ACC112 (cell line): ENCODE measurements at regions not wholly inside any gene's neighbourhood (a gene's known extent, or its start where the extent isn't known, plus 50 kb on each side); places are given as distances from the start of the nearest gene placed in this dataset.

Experiments
- H2AFZ ChIP-seq: fragments of 200-600 bp; sonication (generic); one replicate; pipeline ENCODE4 v1.6.0; 2017; ENCODE audit warnings: antibody characterized with exemption, low read length; ENCODE audit not compliant: unreplicated experiment
- H3K27ac ChIP-seq: fragments of 200-600 bp; sonication (generic); 2 replicates; pipeline ENCODE4 v1.5.1; 2014; ENCODE audit warnings: low read depth, mild to moderate bottlenecking, antibody characterized with exemption, low read length, moderate library complexity
- H3K27me3 ChIP-seq: fragments of 200-600 bp; sonication (generic); 2 replicates; pipeline ENCODE4 v1.6.1; 2014; ENCODE audit warnings: mild to moderate bottlenecking, antibody characterized with exemption, low read length, moderate library complexity, mixed read lengths; ENCODE audit not compliant: insufficient read depth
- H3K36me3 ChIP-seq: fragments of 200-600 bp; sonication (generic); 2 replicates; pipeline ENCODE4 v1.6.1; 2016; ENCODE audit warnings: mild to moderate bottlenecking, antibody characterized with exemption, low read length, moderate library complexity, mixed read lengths; ENCODE audit not compliant: insufficient read depth
- H3K4me1 ChIP-seq: fragments of 200-600 bp; sonication (generic); one replicate; pipeline ENCODE4 v1.6.1; 2016; ENCODE audit warnings: low read length, mixed read lengths; ENCODE audit not compliant: insufficient read depth, unreplicated experiment, control insufficient read depth
- H3K4me3 ChIP-seq: fragments of 200-600 bp; sonication (generic); 2 replicates; pipeline ENCODE4 v1.5.1; 2014; ENCODE audit warnings: mild to moderate bottlenecking, low read depth, low read length
- H3K79me2 ChIP-seq: fragments of 200-600 bp; sonication (generic); one replicate; pipeline ENCODE4 v1.6.0; 2016; ENCODE audit warnings: low read length; ENCODE audit not compliant: control insufficient read depth, unreplicated experiment, insufficient read depth

GRCh38 chr5:71971862-71972261 lies 135.4 kb upstream of the MAP1B start:
- peaks cover 13% of the 10 kb centered on the region for H3K4me1 ChIP-seq
- H3K27me3 ChIP-seq: no peaks in the 10 kb centered on the region
- no peaks in the 10 kb centered on the region for H3K79me2 ChIP-seq
- no peak overlapping the region for H2AFZ ChIP-seq
- H3K36me3 ChIP-seq: no peaks in the 10 kb centered on the region
- H3K4me3 ChIP-seq: no peak overlapping the region
- no peak overlapping the region for H3K27ac ChIP-seq

DNA sequence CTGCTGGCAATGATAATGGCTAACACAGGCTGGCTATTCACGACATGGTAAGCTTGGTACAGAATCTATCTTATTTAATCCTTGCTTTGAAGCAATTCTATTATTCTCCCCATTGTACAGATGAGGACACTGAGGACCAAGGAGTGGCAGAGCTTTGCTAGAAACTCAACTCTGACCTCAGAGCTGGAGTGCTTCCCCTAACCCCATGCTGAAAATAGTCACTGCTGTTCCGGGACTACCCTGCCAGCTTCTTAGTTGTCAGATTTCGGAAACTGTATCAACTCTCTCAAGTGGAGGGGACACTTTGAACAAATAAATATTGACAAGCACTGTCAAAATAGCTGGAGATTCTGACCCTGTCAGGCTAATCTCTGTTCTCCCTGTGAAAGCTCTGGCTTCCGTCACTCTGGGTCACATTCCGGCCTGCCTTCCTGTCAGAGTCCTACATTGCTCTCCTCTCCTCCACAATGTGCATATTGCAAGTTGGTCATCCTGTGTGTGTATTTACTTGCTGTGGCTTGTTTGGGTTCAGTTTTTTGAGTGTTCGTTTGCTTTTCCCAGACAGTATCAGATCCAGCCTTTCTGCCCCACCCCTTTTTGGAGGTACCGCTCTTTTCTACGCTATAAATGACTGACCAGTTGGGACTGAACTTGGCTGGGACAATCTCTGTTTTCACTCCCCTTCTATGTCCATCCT lies 134.3 kb upstream of the MAP1B start:
- no peaks in the 10 kb centered on the region for H3K36me3 ChIP-seq
- no peak overlapping the region for H3K27ac ChIP-seq
- peaks cover 13% of the 10 kb centered on the region for H3K4me1 ChIP-seq
- H3K27me3 ChIP-seq: no peaks in the 10 kb centered on the region
- no peak overlapping the region for H3K4me3 ChIP-seq
- H3K79me2 ChIP-seq: no peaks in the 10 kb centered on the region
- no peak overlapping the region for H2AFZ ChIP-seq

DNA sequence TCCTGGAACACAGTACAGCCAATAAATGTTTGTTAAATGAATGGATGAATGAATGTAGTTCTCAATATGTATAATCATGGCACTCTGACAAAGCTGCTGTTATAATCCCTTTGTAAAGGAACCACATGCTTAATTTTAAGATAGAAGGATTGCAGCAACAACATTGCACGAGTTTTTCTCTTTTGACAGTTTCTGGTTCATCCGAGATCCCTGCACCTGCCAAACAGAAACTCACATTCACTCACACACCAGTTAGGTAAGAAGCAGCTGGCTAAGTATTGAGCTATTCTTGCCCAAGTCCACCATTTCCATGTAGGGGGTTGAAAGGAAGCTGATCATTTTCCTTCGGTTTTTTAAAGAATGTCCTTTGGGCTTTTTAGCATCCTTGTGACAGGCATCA lies 133.7 kb upstream of the MAP1B start:
- Histone ChIP-seq H3K79me2 (no peaks in the 10 kb centered on the region), H3K36me3 (no peaks in the 10 kb centered on the region), H2AFZ (no peak overlapping the region), H3K4me1 (peaks cover 13% of the 10 kb centered on the region), H3K4me3 (no peak overlapping the region), H3K27ac (no peak overlapping the region), H3K27me3 (no peaks in the 10 kb centered on the region)

DNA sequence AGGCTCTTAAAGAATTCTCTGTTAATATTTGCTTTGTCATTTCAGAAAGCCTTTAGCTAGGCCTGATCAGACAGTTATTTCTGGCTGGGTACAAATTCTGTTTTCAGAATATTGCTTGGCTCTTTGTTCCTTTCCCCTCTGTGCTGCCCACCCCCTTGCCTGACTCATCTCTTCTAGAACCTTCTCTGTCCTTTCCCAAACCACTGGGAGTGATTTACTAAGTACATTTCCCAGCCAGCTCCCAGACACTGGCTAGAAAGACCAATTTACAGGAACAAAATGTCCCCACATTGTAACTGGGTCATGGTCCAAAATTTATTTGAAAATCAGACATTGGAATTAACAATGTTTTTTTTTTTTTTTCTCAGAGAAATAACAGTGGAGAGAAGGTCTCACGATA lies 133.1 kb upstream of the MAP1B start:
- Histone ChIP-seq H3K4me1 (peaks cover 13% of the 10 kb centered on the region), H3K79me2 (no peaks in the 10 kb centered on the region), H2AFZ (no peak overlapping the region), H3K27ac (peak overlapping the region; percentile 52), H3K27me3 (no peaks in the 10 kb centered on the region), H3K36me3 (no peaks in the 10 kb centered on the region), H3K4me3 (no peak overlapping the region)

- Histone ChIP-seq H3K36me3 (no peaks in the 10 kb centered on the region), H2AFZ (no peak overlapping the region), H3K27me3 (no peaks in the 10 kb centered on the region), H3K79me2 (no peaks in the 10 kb centered on the region), H3K4me3 (no peak overlapping the region), H3K27ac (peak overlapping the region; percentile 52), H3K4me1 (peaks cover 13% of the 10 kb centered on the region)
Measured at GRCh38 chr5:71974622-71975021, 132.7 kb upstream of the MAP1B start.

DNA sequence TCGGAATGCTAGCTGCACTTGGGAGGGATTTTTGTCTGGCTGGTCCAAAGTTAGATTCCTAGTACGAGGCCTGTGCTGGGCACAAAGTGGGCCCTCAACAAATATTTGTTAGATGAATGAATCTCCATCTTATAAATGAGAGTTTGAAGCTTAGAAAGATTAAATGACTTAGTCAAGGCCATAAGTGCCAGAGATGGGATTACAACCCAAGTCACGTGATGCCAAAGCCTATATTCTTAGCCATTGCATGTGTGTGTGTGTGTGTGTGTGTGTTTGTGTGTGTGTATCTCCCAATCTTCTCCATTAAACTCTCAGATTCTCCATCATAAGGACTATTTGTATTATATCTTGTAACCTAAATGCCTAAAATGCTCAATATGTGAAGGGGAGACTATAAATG lies 130.8 kb upstream of the MAP1B start:
- Histone ChIP-seq H3K79me2 (no peaks in the 10 kb centered on the region), H2AFZ (no peak overlapping the region), H3K4me3 (no peak overlapping the region), H3K27ac (no peak overlapping the region), H3K4me1 (peaks cover 13% of the 10 kb centered on the region), H3K27me3 (no peaks in the 10 kb centered on the region), H3K36me3 (0 out of 2 replicates have a peak, but pooled peaks cover 4% of the 10 kb centered on the region)

DNA sequence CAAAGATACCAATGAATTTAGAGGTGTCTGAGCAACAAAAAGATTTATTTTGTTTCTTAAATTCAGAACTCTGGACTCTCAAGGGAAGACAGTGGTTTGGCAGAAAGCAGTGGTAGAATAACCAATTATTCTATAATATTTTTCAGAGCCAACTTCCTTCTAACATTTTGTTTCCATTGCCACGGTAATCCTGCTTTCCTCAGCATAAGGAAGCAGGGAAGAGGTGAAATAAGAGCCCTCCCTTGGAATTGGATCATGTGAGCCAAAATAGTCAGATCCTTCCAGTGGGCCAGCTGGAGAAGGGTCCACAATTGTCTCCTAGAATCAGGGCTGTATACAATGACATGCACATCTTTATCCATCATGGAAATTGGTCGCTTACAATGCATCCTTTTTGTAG lies 130.0 kb upstream of the MAP1B start:
- H3K27me3 ChIP-seq: no peaks in the 10 kb centered on the region
- no peak overlapping the region for H3K4me3 ChIP-seq
- H3K4me1 ChIP-seq: peaks cover 13% of the 10 kb centered on the region
- H2AFZ ChIP-seq: no peak overlapping the region
- H3K36me3 ChIP-seq: 0 out of 2 replicates have a peak, but pooled peaks cover 4% of the 10 kb centered on the region
- no peaks in the 10 kb centered on the region for H3K79me2 ChIP-seq
- H3K27ac ChIP-seq: no peak overlapping the region

DNA sequence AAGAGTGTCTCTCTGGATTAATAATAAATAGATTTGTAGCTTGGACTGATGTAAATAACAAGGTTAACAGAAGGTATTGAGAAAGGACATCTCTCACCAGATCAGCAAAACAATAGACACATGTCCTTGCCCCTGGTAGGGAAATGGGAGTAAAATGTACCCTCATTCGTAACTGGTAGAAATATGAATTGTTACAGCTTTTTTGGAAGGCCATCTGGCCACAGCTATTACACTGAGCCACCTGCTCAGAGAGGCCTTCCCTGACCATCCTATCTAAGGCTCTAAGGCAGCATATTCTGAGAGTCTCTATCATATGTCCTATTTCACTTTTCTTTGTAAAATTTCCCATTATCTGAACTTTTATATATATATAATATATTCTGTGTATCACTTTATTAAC lies 129.1 kb upstream of the MAP1B start:
- peaks cover 13% of the 10 kb centered on the region for H3K4me1 ChIP-seq
- no peak overlapping the region for H2AFZ ChIP-seq
- 0 out of 2 replicates have a peak, but pooled peaks cover 4% of the 10 kb centered on the region for H3K36me3 ChIP-seq
- no peaks in the 10 kb centered on the region for H3K27me3 ChIP-seq
- no peak overlapping the region for H3K4me3 ChIP-seq
- no peak overlapping the region for H3K27ac ChIP-seq
- no peaks in the 10 kb centered on the region for H3K79me2 ChIP-seq

- H3K27me3 ChIP-seq: no peaks in the 10 kb centered on the region
- H3K4me3 ChIP-seq: no peak overlapping the region
- H3K36me3 ChIP-seq: 0 out of 2 replicates have a peak, but pooled peaks cover 4% of the 10 kb centered on the region
- no peak overlapping the region for H3K27ac ChIP-seq
- no peak overlapping the region for H2AFZ ChIP-seq
- H3K79me2 ChIP-seq: no peaks in the 10 kb centered on the region
- H3K4me1 ChIP-seq: no peaks in the 10 kb centered on the region
Measured at GRCh38 chr5:71982717-71983395, 124.4 kb upstream of the MAP1B start.

DNA sequence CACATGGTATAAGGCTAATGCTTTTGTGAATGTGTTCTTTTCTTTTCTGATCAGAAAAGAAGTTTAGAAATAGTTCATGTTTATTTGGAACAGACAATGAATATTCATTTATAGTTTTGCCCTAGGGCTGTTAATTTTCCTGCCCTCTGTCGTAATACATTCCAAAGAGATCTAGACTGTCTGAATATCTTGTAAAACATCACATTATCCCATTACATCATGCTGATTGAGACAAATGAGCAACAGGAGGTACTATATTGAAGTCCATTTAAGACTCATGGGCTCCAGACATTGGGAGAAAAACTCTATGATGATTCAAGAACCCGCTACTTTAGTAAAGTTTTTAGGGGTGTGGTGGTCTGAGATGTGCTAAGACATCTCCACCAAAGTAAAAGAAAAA lies 121.2 kb upstream of the MAP1B start:
- H2AFZ ChIP-seq: no peak overlapping the region
- no peak overlapping the region for H3K27ac ChIP-seq
- 0 out of 2 replicates have a peak, but pooled peaks cover 2% of the 10 kb centered on the region for H3K36me3 ChIP-seq
- H3K27me3 ChIP-seq: no peaks in the 10 kb centered on the region
- H3K4me3 ChIP-seq: no peak overlapping the region
- no peaks in the 10 kb centered on the region for H3K79me2 ChIP-seq
- no peaks in the 10 kb centered on the region for H3K4me1 ChIP-seq

- Histone ChIP-seq H3K4me1 (no peaks in the 10 kb centered on the region), H3K36me3 (no peaks in the 10 kb centered on the region), H3K79me2 (no peaks in the 10 kb centered on the region)
Measured at GRCh38 chr5:71988808-71989207, 118.5 kb upstream of the MAP1B start.

More at GRCh38 chr5:71988808-71989207, 118.5 kb upstream of the MAP1B start:
- Histone ChIP-seq H3K4me3 (no peak overlapping the region), H3K27me3 (no peaks in the 10 kb centered on the region), H3K27ac (no peak overlapping the region), H2AFZ (no peak overlapping the region)
